SK-N-SH treated with all-trans-retinoic acid at 6 μM for 48 hours (cell line): ENCODE measurements at regions not wholly inside any gene's neighbourhood (a gene's known extent, or its start where the extent isn't known, plus 50 kb on each side); places are given as distances from the start of the nearest gene placed in this dataset.

ENCODE experiments used
- ATAC-seq: fragments of 200-7000 bp; cut with Tn5 transposase; 3 replicates; pipeline ENCODE4 v1.9.1; 2020; ENCODE audit warnings: mild to moderate bottlenecking, moderate library complexity
- BACH2 ChIP-seq: fragments of 250-450 bp; sonication (Bioruptor Pico); IDR thresholded peaks from 2 replicates; pipeline ENCODE4 v1.9.0; 2021; ENCODE audit warnings: mild to moderate bottlenecking, borderline replicate concordance
- CREB5 ChIP-seq: fragments of 250-450 bp; sonication (Bioruptor Pico); IDR thresholded peaks from 2 replicates; pipeline ENCODE4 v1.5.1; 2020; ENCODE audit warnings: low read depth, mild to moderate bottlenecking, moderate library complexity
- CSDC2 ChIP-seq: fragments of 250-450 bp; sonication (Bioruptor Pico); IDR thresholded peaks from 2 replicates; pipeline ENCODE4 v1.5.0; 2020; ENCODE audit warnings: mild to moderate bottlenecking, moderate library complexity
- ESRRG ChIP-seq: fragments of 250-450 bp; sonication (Bioruptor Pico); IDR thresholded peaks from 2 replicates; pipeline ENCODE4 v1.6.1; 2021; ENCODE audit warnings: mild to moderate bottlenecking
- GLIS3 ChIP-seq: fragments of 250-450 bp; sonication (Bioruptor Pico); IDR thresholded peaks from 2 replicates; pipeline ENCODE4 v1.5.0; 2020; ENCODE audit warnings: mild to moderate bottlenecking, moderate library complexity
- ISL1 ChIP-seq: fragments of 250-450 bp; sonication (Bioruptor Pico); IDR thresholded peaks from 2 replicates; pipeline ENCODE4 v2.1.2; 2022; ENCODE audit warnings: mild to moderate bottlenecking, moderate library complexity
- OSR1 ChIP-seq: fragments of 250-450 bp; sonication (Bioruptor Pico); IDR thresholded peaks from 2 replicates; pipeline ENCODE4 v1.8.0; 2022; ENCODE audit warnings: moderate library complexity, mild to moderate bottlenecking, inconsistent platforms
- PATZ1 ChIP-seq: fragments of 250-450 bp; sonication (Bioruptor Pico); IDR thresholded peaks from 2 replicates; pipeline ENCODE4 v1.8.0; 2020; ENCODE audit warnings: mild to moderate bottlenecking, moderate library complexity, borderline replicate concordance
- POU6F1 ChIP-seq: fragments of 250-450 bp; sonication (Bioruptor Pico); IDR thresholded peaks from 2 replicates; pipeline ENCODE4 v1.8.0; 2021; ENCODE audit warnings: low read depth, mild to moderate bottlenecking, moderate library complexity, borderline replicate concordance
- PPARA ChIP-seq: fragments of 250-450 bp; sonication (Bioruptor Pico); IDR thresholded peaks from 2 replicates; pipeline ENCODE4 v1.5.0; 2020; ENCODE audit warnings: mild to moderate bottlenecking, borderline replicate concordance
- RARB ChIP-seq: fragments of 250-450 bp; sonication (Bioruptor Pico); IDR thresholded peaks from 2 replicates; pipeline ENCODE4 v1.8.0; 2021; ENCODE audit warnings: mild to moderate bottlenecking, moderate library complexity
- SNAI2 ChIP-seq: fragments of 250-450 bp; sonication (Bioruptor Pico); IDR thresholded peaks from 2 replicates; pipeline ENCODE4 v1.5.0; 2020; ENCODE audit warnings: mild to moderate bottlenecking, moderate library complexity
- TCF4 ChIP-seq: fragments of 250-450 bp; sonication (Bioruptor Pico); IDR thresholded peaks from 2 replicates; pipeline ENCODE4 v1.8.0; 2021; ENCODE audit warnings: mild to moderate bottlenecking, moderate library complexity, borderline replicate concordance
- TOX ChIP-seq: fragments of 250-450 bp; sonication (Bioruptor Pico); IDR thresholded peaks from 2 replicates; pipeline ENCODE4 v1.8.0; 2021; ENCODE audit warnings: mild to moderate bottlenecking, moderate library complexity, borderline replicate concordance
- TSHZ2 ChIP-seq: fragments of 250-450 bp; sonication (Bioruptor Pico); IDR thresholded peaks from 2 replicates; pipeline ENCODE4 v1.5.0; 2020; ENCODE audit warnings: mild to moderate bottlenecking, moderate library complexity
- ZFP3 ChIP-seq: fragments of 250-450 bp; sonication (Bioruptor Pico); IDR thresholded peaks from 2 replicates; pipeline ENCODE4 v1.5.0; 2020; ENCODE audit warnings: mild to moderate bottlenecking, moderate library complexity
- ZNF565 ChIP-seq: fragments of 450-650 bp; formaldehyde crosslinking; conservative IDR thresholded peaks from 2 replicates; pipeline ENCODE4 v1.5.0; 2020; ENCODE audit warnings: low read depth, mild to moderate bottlenecking, moderate library complexity
- ZNF70 ChIP-seq: fragments of 450-650 bp; formaldehyde crosslinking; IDR thresholded peaks from 2 replicates; pipeline ENCODE4 v1.5.0; 2020; ENCODE audit warnings: mild to moderate bottlenecking, moderate library complexity
- ZNF8 ChIP-seq: fragments of 450-650 bp; formaldehyde crosslinking; IDR thresholded peaks from 2 replicates; pipeline ENCODE4 v1.5.0; 2020; ENCODE audit warnings: mild to moderate bottlenecking, moderate library complexity
- TF ChIP-seq, protein P1 (sequence below): fragments of 250-450 bp; sonication (Bioruptor Pico); IDR thresholded peaks from 2 replicates; pipeline ENCODE4 v1.5.1; 2021; ENCODE audit warnings: mild to moderate bottlenecking, moderate library complexity

DNA sequence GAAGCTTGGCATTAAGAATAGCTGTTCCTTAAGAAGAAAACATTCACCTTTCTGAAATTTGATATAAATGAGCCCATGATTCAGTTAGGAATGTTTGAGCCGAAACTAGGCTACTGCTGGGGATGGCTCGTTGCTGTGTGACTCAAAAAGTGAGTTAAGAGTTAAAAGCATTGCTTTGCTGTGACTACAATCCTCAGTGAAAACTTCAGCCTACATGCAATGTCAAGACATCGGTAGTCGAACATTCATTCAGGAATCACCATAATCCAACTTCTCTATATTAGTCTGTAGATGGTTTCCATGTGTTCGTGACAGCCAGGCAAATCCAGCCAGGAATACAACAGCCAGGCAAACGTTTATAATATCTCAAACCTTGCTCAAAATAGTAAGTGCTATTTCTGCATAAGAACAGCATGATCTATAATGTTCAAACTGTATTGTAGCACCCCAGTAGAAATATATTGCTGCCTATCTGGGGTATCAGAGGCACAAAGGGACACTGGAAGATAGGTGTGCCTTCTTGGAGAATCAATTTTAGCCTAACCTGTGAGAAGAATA, 1225.1 kb downstream of the CDH8 start (continued):
- TF ChIP-seq TSHZ2 (CRISPR knock-in tag) (no peak), GLIS3 (CRISPR knock-in tag) (no peak), ZNF565 (no peak), ZNF70 (CRISPR knock-in tag) (no peak), TCF4 (no peak), PATZ1 (no peak)

GRCh38 chr16:60810250-60810649, 1226.0 kb downstream of the CDH8 start:
- no peak for ATAC-seq
- TF ChIP-seq CREB5 (no peak), ZNF565 (no peak), TSHZ2 (CRISPR knock-in tag) (no peak), ZNF8 (CRISPR knock-in tag) (no peak), CSDC2 (no peak), PATZ1 (no peak), PPARA (CRISPR knock-in tag) (no peak), ESRRG (CRISPR knock-in tag) (no peak), POU6F1 (no peak), SNAI2 (no peak), OSR1 (CRISPR knock-in tag) (no peak), TOX (CRISPR knock-in tag) (no peak), BACH2 (CRISPR knock-in tag) (no peak), GLIS3 (CRISPR knock-in tag) (no peak), ZFP3 (CRISPR knock-in tag) (no peak), RARB (CRISPR knock-in tag) (no peak), ISL1 (no peak), TCF4 (no peak)
- TF ChIP-seq, protein P1, sequence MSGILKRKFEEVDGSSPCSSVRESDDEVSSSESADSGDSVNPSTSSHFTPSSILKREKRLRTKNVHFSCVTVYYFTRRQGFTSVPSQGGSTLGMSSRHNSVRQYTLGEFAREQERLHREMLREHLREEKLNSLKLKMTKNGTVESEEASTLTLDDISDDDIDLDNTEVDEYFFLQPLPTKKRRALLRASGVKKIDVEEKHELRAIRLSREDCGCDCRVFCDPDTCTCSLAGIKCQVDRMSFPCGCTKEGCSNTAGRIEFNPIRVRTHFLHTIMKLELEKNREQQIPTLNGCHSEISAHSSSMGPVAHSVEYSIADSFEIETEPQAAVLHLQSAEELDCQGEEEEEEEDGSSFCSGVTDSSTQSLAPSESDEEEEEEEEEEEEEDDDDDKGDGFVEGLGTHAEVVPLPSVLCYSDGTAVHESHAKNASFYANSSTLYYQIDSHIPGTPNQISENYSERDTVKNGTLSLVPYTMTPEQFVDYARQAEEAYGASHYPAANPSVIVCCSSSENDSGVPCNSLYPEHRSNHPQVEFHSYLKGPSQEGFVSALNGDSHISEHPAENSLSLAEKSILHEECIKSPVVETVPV, result no peak
